IPS-20b (cell line): ENCODE measurements at regions not wholly inside any gene's neighbourhood (a gene's known extent, or its start where the extent isn't known, plus 50 kb on each side); places are given as distances from the start of the nearest gene placed in this dataset.
"Not testable (repeated sequence)": the region's sequence is repeated elsewhere in the genome, so short reads cannot be mapped to it uniquely, and the experiment has no call there.

ENCODE experiments used
- H3K27ac ChIP-seq: one replicate; pipeline ENCODE4 v1.5.1; 2013; ENCODE audit warnings: low read length
- H3K27me3 ChIP-seq: 2 replicates; pipeline ENCODE4 v1.6.1; 2013; ENCODE audit warnings: mild to moderate bottlenecking, low read length, inconsistent platforms; ENCODE audit not compliant: insufficient read depth
- H3K36me3 ChIP-seq: 2 replicates; pipeline ENCODE4 v1.6.1; 2013; ENCODE audit warnings: low read depth, mild to moderate bottlenecking, inconsistent platforms, low read length, moderate library complexity; ENCODE audit not compliant: insufficient read depth
- H3K4me1 ChIP-seq: 2 replicates; pipeline ENCODE4 v1.6.1; 2013; ENCODE audit warnings: mild to moderate bottlenecking, control low read depth, inconsistent platforms, low read length, moderate library complexity; ENCODE audit not compliant: insufficient read depth
- H3K4me3 ChIP-seq: 2 replicates; pipeline ENCODE4 v1.5.1; 2013; ENCODE audit warnings: mild to moderate bottlenecking, low read length, inconsistent platforms
- H3K9ac ChIP-seq: 2 replicates; pipeline ENCODE4 v1.6.1; 2013; ENCODE audit warnings: low read depth, mild to moderate bottlenecking, inconsistent platforms, low read length, moderate library complexity
- H3K9me3 ChIP-seq: 2 replicates; pipeline ENCODE4 v1.6.1; 2013; ENCODE audit warnings: mild to moderate bottlenecking, low read depth, low read length, inconsistent platforms; ENCODE audit not compliant: insufficient read depth

DNA sequence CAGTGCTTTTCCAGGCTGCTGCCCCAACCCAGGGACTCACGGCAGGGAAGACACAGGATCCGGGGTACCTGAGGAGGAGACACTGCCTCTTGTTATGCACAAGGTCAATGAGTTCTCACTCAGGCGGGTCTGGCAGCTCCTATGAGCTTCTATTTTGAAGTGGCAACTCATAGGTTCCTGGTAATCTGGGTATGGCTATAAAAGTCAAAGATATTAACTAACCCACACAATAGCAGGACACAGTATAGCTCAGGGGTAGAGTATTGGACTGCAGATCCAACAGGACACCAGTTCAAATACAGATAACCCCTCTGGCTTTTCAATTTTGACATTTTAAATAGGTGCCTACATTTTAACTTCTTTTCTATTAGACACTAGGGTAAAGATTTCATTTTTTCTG lies 130.3 kb upstream of the ZNF746 start:
- Histone ChIP-seq H3K36me3 (no peaks in the 10 kb centered on the region), H3K27ac (no peak overlapping the region), H3K27me3 (peaks cover 34% of the 10 kb centered on the region), H3K9ac (no peak overlapping the region), H3K4me1 (0 out of 2 replicates have a peak, but pooled peaks cover 4% of the 10 kb centered on the region), H3K9me3 (no peaks in the 10 kb centered on the region), H3K4me3 (no peak overlapping the region)

DNA sequence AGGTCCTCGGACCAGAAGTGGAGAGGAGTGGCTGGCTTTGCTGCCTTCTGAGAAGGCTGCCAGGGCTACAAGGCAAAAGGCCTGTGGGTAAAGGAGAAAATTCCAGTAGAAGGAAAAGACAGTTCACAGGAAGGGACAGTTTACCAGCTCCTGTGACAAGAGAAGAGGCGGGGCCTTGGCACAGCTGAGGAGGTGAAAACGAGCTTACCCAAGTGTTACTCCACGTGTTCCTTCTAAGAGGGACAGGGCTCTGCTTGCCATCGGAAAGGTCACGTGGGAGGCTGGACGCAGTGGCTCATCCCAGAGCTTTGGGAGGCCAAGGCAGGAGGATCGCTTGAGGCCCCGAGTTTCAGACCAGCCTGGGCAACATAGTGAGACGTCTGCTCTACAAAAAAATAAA lies 129.4 kb upstream of the ZNF746 start:
- Histone ChIP-seq H3K9me3 (no peaks in the 10 kb centered on the region), H3K9ac (no peak overlapping the region), H3K4me3 (no peak overlapping the region), H3K27me3 (peaks cover 24% of the 10 kb centered on the region), H3K4me1 (0 out of 2 replicates have a peak, but pooled peaks cover 4% of the 10 kb centered on the region), H3K36me3 (no peaks in the 10 kb centered on the region), H3K27ac (no peak overlapping the region)

DNA sequence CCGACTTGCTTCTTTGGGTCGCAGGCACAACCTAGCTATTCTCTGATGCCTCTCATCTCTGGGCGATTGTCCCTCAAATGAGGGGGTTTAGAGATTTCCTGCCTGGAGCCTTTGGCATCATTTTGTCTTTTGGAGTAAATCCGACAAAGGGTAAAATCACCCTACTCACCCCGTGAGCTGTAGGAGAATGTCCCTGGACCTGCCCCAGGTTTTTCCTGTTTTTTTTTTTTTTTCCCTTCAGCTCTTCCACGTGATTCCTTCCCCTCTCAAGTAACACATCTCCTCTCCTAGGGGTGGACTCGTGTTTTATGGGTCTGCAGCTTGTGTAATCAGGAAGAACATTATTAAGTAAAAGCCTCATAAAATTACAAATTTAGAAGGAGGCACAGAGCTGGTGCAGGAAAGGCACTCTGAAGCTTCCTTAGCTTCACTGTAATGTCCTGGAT lies 128.4 kb upstream of the ZNF746 start:
- H3K4me3 ChIP-seq = no peak overlapping the region
- 0 out of 2 replicates have a peak, but pooled peaks cover 4% of the 10 kb centered on the region for H3K4me1 ChIP-seq
- H3K9ac ChIP-seq = no peak overlapping the region
- no peaks in the 10 kb centered on the region for H3K9me3 ChIP-seq
- peaks cover 14% of the 10 kb centered on the region for H3K27me3 ChIP-seq
- H3K36me3 ChIP-seq = peaks cover under 1% of the 10 kb centered on the region
- H3K27ac ChIP-seq = no peak overlapping the region

DNA sequence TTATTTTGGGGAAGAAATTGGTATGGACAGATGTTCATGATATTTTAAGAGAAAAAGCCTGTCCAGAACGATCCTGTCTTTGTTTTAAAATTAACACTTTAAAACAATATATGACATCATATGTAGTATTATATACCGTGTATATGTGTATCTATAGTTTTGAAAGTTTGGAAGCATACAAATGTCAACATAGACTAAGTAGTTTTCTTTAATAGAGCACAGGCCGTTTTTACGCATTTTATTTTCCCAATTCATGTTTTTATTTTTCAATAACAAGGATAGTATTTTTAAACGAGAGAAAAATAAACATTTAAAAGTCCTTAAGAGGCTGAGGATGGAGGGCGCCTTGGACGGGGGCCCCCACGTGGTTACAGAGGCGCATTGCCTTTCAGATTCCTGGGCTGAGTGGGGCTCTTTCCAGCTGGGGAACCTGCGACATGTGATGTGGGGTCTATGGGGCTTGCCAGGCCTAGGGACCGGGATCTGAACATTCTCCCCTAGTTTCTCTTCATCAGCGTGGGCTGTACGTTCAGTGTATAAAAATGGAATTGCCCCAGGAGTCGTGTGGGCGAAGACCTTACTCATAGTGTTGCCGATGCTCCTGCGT lies 127.8 kb upstream of the ZNF746 start:
- Histone ChIP-seq H3K27me3 (peaks cover 10% of the 10 kb centered on the region), H3K4me3 (peak overlapping the region; percentile 88), H3K36me3 (peaks cover 6% of the 10 kb centered on the region), H3K27ac (no peak overlapping the region), H3K9me3 (no peaks in the 10 kb centered on the region), H3K4me1 (0 out of 2 replicates have a peak, but pooled peaks cover 4% of the 10 kb centered on the region), H3K9ac (no peak overlapping the region)

DNA sequence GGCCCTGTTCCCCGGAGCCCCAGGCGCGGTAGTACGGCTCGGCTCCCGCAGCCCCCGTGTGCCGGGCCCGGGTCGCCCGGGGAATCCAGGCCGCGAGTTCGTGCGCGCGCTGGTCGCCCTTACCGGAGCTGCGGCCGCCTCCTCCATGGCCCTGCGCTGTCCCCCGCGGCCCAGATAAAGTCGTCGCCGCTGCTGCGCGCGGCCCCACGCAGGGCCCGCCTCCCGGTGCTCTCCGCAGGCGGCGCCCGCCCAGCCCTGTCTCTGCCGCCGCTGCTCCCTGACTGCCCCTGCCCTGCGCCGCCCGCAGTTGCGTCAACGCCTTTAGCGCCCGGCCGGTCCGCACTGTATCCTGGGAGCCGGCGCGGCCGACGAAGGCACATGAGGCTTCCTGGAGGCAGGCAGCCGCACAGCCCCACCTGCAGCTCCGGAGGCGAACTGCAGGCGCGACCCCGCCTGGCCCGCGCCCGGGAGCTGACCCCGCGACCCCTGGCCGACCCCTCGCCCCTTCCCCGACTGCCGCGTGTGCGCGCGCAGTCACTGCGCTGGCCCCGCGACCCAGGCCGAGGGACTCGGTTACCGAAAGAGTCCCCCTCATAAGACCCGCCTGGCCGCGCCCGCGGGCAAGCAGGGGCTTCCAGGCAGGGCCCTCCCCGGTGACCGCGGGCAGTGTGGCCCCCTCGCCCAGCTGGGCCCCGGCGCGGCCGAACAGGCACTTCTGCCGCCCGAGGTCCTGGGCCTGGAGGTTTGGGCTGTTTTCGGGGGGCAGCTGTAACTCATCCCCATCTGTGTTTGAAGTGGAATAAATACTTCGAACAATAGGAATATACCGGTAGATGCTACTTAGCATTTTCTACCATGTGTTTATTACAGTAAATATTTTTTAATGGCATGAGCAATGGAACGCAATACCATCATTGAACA lies 127.1 kb upstream of the ZNF746 start:
- H3K27ac ChIP-seq = no peak overlapping the region
- peak overlapping the region; percentile 88 for H3K4me3 ChIP-seq
- 0 out of 2 replicates have a peak, but pooled peaks cover 4% of the 10 kb centered on the region for H3K4me1 ChIP-seq
- peaks cover 14% of the 10 kb centered on the region for H3K36me3 ChIP-seq
- H3K9me3 ChIP-seq = no peaks in the 10 kb centered on the region
- peak overlapping the region; percentile 60 for H3K9ac ChIP-seq
- H3K27me3 ChIP-seq = peaks cover 2% of the 10 kb centered on the region; the same call in 1 of the 2 replicates

DNA sequence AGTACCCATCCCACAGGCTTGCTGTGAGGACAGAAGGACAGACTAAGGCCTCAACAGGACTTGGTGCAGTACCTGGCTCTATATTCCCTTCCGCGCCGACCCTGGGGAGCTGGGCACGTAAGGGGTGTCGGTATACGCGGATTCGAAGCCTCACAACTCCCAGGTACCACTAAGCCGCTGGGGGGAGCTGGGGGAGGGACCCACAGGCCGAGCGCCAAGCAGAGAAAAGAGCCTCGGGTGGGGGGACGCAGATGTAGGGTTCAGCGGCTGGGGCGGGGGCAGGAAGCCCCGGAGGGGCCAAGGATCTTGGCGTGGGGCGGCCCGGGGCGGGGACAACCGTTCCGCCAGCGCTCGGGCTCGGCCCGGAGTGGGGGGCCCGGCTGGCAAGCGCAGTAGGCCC lies 126.4 kb upstream of the ZNF746 start:
- peaks cover 20% of the 10 kb centered on the region for H3K36me3 ChIP-seq
- no peaks in the 10 kb centered on the region for H3K27me3 ChIP-seq
- H3K4me3 ChIP-seq = peak overlapping the region; percentile 88
- H3K4me1 ChIP-seq = 0 out of 2 replicates have a peak, but pooled peaks cover 4% of the 10 kb centered on the region
- H3K9me3 ChIP-seq = no peaks in the 10 kb centered on the region
- H3K27ac ChIP-seq = no peak overlapping the region
- peak overlapping the region; percentile 60; the same call in 1 of the 2 replicates for H3K9ac ChIP-seq

DNA sequence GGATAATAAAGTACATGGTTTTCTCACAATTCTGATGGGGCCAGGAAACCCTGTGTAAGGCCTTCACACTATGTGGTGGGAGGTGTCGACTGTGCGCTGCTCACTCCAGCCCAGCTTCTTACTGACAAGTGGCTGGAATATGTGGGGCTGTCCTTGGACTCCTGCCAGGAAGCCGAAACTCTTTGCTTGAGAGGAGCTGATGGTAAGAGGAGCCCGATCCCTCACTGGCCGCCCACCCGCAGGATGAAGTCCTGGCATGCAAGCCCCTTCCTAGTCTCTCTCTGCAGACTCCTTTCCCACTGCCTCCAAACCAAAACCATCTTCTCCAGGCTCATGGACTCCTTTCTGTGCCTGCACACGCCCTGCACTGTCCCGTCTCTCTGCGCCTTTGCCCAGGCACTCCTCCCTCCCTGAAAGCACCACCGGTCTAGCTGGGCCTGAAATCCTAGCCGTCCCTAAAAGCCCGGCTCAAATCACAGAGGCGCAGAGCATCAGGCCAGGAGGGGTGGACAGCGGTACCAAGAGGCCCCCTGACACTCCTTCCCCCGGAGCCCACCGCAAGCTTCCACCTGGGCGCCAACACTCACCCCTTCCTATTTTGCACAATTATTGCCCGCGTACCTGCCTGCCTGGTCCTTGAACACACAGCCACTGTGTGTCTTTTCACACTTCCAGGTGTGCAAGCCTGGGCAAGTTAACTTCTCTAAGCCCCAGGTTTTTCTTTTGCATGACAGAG lies 125.8 kb upstream of the ZNF746 start:
- Histone ChIP-seq H3K36me3 (peaks cover 26% of the 10 kb centered on the region), H3K4me3 (peak overlapping the region; percentile 88), H3K9ac (peak overlapping the region; percentile 60; the same call in 1 of the 2 replicates)
- not testable (repeated sequence) for H3K27me3 ChIP-seq, H3K4me1 ChIP-seq, H3K27ac ChIP-seq, H3K9me3 ChIP-seq

DNA sequence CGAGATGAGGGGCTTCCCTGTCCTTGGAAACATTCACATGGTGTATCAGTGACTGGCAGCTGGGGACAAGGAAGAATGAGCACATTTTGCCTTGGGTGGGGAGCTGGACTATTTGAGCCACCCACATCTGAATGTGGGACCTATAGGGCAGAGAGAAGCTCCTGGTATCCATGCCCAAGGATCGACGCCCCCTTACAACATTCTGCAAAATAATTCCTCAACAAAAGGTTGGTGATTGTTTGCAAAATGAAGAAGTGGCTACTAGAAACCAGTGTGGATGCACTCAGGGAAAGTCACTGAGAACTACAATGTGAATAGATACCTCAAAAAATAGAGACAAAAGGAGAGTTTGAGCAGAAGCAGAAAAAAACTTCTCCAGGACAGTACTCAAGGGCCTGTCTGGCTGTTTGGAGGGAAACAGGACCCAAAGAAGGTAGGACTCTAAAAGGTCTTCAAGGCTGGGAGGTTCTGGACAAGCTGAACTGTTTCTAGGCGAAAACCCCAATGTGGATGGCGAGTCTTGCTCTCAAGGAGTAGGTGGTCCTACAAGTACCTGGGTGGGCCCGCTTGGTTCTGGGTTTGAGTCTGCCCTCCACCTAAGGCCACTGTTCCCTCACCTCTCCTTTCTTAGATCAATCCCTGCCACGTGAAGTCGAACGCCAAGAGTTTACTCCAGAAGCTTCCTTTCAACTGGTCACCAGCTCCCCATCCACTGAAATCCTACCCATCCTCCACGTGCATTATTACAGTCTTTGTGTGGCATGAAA lies 125.0 kb upstream of the ZNF746 start:
- Histone ChIP-seq H3K4me1 (0 out of 2 replicates have a peak, but pooled peaks cover 4% of the 10 kb centered on the region), H3K36me3 (peaks cover 33% of the 10 kb centered on the region), H3K9ac (no peak overlapping the region), H3K4me3 (no peak overlapping the region), H3K27ac (no peak overlapping the region), H3K27me3 (no peaks in the 10 kb centered on the region), H3K9me3 (no peaks in the 10 kb centered on the region)

DNA sequence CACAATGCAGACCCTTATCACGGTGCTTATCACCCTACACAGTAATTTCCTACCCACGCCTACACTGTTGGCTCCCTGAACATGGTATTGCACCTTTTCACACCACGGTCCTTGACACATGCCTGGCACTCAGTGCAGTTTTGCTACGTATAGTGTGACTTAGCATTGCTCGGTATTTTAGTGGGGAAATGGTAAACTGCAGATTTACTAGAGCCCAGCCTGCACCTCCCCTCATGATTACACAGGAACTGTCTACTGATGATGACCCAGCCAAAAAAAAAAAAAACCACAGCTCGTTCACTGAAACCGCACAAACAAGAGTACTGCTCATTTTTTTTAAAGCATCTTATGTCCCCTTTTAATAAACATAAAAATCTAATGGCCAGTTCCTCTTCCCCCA lies 124.2 kb upstream of the ZNF746 start:
- no peak overlapping the region for H3K27ac ChIP-seq
- no peak overlapping the region for H3K9ac ChIP-seq
- peaks cover 41% of the 10 kb centered on the region for H3K36me3 ChIP-seq
- H3K4me3 ChIP-seq = no peak overlapping the region
- no peaks in the 10 kb centered on the region for H3K9me3 ChIP-seq
- H3K27me3 ChIP-seq = no peaks in the 10 kb centered on the region
- 0 out of 2 replicates have a peak, but pooled peaks cover 4% of the 10 kb centered on the region for H3K4me1 ChIP-seq

DNA sequence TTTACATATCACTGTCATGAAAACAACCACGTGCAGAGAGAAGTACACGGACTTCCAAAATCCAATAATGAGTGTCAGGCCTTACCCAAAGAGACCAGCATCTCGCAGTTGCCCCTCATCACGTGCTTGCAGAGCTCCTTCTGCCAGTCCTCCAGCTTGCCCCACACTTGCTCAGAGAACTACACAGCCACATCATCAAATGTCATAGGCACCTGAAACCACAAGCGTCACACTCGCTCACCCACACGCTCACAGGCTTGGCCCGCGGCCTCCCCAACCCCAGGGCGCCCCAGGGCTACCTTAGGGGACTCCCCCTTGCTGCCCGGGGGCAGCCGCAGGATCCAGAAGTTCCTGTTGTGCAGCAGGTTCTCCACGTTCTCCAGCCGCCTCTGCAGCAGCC lies 123.4 kb upstream of the ZNF746 start:
- Histone ChIP-seq H3K36me3 (peaks cover 45% of the 10 kb centered on the region), H3K4me1 (0 out of 2 replicates have a peak, but pooled peaks cover 4% of the 10 kb centered on the region), H3K27me3 (no peaks in the 10 kb centered on the region), H3K27ac (no peak overlapping the region), H3K9ac (no peak overlapping the region), H3K9me3 (no peaks in the 10 kb centered on the region), H3K4me3 (no peak overlapping the region)

DNA sequence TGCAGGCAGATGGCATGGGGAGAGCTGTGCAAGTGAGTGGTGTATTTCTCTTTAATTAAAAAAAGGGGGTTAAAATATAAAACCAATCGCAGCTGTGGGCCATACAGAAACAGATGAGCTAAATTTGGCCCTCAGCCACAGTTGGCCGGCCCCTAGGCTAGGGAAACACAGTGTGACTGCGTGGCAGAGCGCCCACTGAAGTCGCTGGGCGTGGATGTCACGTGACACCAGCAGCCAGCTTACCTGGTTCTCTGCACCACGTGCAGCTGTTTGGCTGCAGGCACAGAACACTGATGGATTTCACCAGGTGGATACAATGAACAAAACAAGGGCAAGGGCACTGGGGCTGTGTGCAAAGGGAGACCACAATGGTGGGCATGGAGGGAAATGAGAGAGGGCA lies 119.3 kb upstream of the ZNF746 start:
- no peaks in the 10 kb centered on the region for H3K27me3 ChIP-seq
- H3K4me1 ChIP-seq = no peaks in the 10 kb centered on the region
- no peaks in the 10 kb centered on the region for H3K9me3 ChIP-seq
- H3K27ac ChIP-seq = no peak overlapping the region
- peaks cover 82% of the 10 kb centered on the region for H3K36me3 ChIP-seq
- no peak overlapping the region for H3K4me3 ChIP-seq
- no peak overlapping the region for H3K9ac ChIP-seq
